GM23248 (cell line): ENCODE measurements at regions not wholly inside any gene's neighbourhood (a gene's known extent, or its start where the extent isn't known, plus 50 kb on each side); places are given as distances from the start of the nearest gene placed in this dataset.

Experiments
- EZH2 ChIP-seq: fragments of 200-600 bp; sonication (generic); IDR thresholded peaks from 2 replicates; pipeline ENCODE4 v1.6.1; 2018; ENCODE audit warnings: antibody characterized with exemption, mild to moderate bottlenecking; ENCODE audit not compliant: insufficient read depth, poor library complexity, severe bottlenecking
- EZH2phosphoT487 ChIP-seq: fragments of 200-600 bp; sonication (generic); IDR thresholded peaks from 2 replicates; pipeline ENCODE4 v1.6.1; 2018; ENCODE audit warnings: antibody characterized with exemption, moderate library complexity, mild to moderate bottlenecking, low read depth; ENCODE audit not compliant: insufficient read depth

GRCh38 chr12:76282744-76283143, 65.5 kb downstream of the BBS10 start:
- TF ChIP-seq EZH2 (no peak), EZH2phosphoT487 (no peak)
